ENCODE measurements at regions not wholly inside any gene's neighbourhood (a gene's known extent, or its start where the extent isn't known, plus 50 kb on each side); places are given as distances from the start of the nearest gene placed in this dataset.

- TF ChIP-seq CTCF (conservative IDR thresholded peaks at IDR 0.05 in 1 of 2, IDR thresholded peaks at IDR 0.05 in 1 of 2; ENCODE audit: low read depth in 1 of 2, low read length in 2 of 2) (no peak), EZH2 (IDR thresholded peaks at IDR 0.05; ENCODE audit: low read length, missing control alignments) (no peak)
These were observed 312.9 kb downstream of the TRIML1 start for GRCh38 chr4:188452097-188452496.

Measured in fibroblast of lung (primary cell).